Esophagus muscularis mucosa (tissue), 4 donors: ENCODE measurements at regions not wholly inside any gene's neighbourhood (a gene's known extent, or its start where the extent isn't known, plus 50 kb on each side); places are given as distances from the start of the nearest gene placed in this dataset.

Experiments used
- DNase-seq: peaks from one replicate; pipeline ENCODE4 v3.0.0-alpha.2; 2017; ENCODE audit errors: extremely low spot score
- H3K27ac ChIP-seq, 4 donors: fragments of 200-600 bp; sonication (generic); replicated peaks in 1 of 4; 1 replicate in 3 of 4; 2 replicates in 1 of 4; pipeline ENCODE4 v1.5.1; 2016 to 2019; ENCODE audit warnings: mild to moderate bottlenecking in 1 of 4
- H3K27me3 ChIP-seq, 4 donors: fragments of 200-600 bp; sonication (generic); one replicate each; pipeline versions ENCODE4 v1.5.1 to v1.6.0; 2016 to 2019
- H3K36me3 ChIP-seq, 4 donors: fragments of 200-600 bp; sonication (generic); one replicate each; pipeline ENCODE4 v1.5.1; 2016 to 2019
- H3K4me1 ChIP-seq, 4 donors: fragments of 200-600 bp; sonication (generic); one replicate each; pipeline ENCODE4 v1.5.1; 2016 to 2019
- H3K4me3 ChIP-seq, 4 donors: fragments of 200-600 bp; sonication (generic); 1 replicate in 2 of 4; 2 replicates in 2 of 4; pipeline ENCODE4 v1.5.1; 2016 to 2019; ENCODE audit warnings: mild to moderate bottlenecking in 4 of 4, moderate library complexity in 1 of 4
- H3K9me3 ChIP-seq, 4 donors: fragments of 200-600 bp; sonication (generic); 1 replicate in 3 of 4; 2 replicates in 1 of 4; pipeline ENCODE4 v1.5.1; 2016 to 2019
- CTCF ChIP-seq, 3 experiments: fragments of 200-600 bp in 2 of 3; fragments of 450-650 bp in 1 of 3; sonication (generic) in 2 of 3; IDR thresholded peaks; one replicate each; pipeline ENCODE4 v1.5.1; 2017 to 2019; ENCODE audit warnings: antibody characterized with exemption in 3 of 3, mild to moderate bottlenecking in 2 of 3, moderate library complexity in 1 of 3
- EP300 ChIP-seq: sonication (generic); formaldehyde crosslinking; IDR thresholded peaks from one replicate; pipeline ENCODE4 v1.6.1; 2017; ENCODE audit warnings: antibody characterized with exemption
- POLR2A ChIP-seq: fragments of 450-650 bp; IDR thresholded peaks from one replicate; pipeline ENCODE4 v1.6.1; 2017; ENCODE audit warnings: antibody characterized with exemption, moderate library complexity, mild to moderate bottlenecking, low read depth
- POLR2AphosphoS5 ChIP-seq, 2 donors: sonication (generic); formaldehyde crosslinking; IDR thresholded peaks; one replicate each; pipeline ENCODE4 v1.6.1; 2017; ENCODE audit warnings: antibody characterized with exemption in 2 of 2
- WGBS: methylation state at CpG from one replicate; pipeline ENCODE4 v1.1.5; 2018; 5-methylcytosine and 5-hydroxymethylcytosine counted together
- intact Hi-C: fragments of 100-400 bp; cut with DNase I; formaldehyde crosslinking; loops from one replicate; pipeline ENCODE4 v1.15.1; 2023

DNA sequence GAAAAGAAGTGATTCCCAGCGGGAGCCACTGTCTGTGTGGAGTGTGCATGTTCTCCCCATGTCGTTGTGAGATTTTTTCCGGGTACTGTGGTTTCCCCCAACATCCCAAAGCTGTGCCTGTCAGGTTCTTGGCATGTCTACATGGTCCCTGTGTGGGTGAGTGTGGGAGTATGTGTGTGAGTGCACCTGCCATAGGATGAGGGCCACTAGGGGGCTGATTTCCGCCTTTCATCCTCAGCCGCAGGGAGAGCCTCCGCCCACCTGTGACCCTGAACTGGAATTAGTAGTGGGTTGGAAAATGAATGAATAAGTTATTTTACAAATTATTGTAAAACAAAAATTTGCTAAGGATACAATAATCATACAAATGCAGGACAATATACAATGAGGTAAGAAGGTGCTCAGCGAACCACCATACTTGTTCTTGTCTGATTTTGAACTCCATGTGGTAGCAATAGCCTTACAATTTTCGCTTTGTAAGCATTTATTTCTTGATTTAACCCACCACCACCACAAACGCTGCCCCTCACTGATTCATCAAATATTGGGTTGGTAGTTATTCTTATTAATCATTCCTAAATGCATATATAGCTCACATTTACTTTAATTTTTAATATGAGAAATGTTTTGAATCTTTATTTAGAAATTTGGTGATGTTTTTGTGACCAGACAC is 641.2 kb upstream of the VSTM2A start:
- no peak for DNase-seq
- Histone ChIP-seq H3K27me3 (no peaks in the 10 kb centered on the region), H3K27ac (no peak overlapping the region), H3K9me3 (peaks cover 0 to under 1% (median 0%) of the 10 kb centered on the region in 4 donors), H3K4me3 (no peak overlapping the region), H3K4me1 (no peaks in the 10 kb centered on the region), H3K36me3 (no peaks in the 10 kb centered on the region)
- TF ChIP-seq EP300 (no peak), CTCF (IDR thresholded peaks at IDR 0.05) (no peak), POLR2A (no peak), POLR2AphosphoS5 (IDR thresholded peaks at IDR 0.05) (no peak)
- intact Hi-C loops = no loop called here
- 91% methylated on average over 9 of the region's 9 CpGs for WGBS

DNA sequence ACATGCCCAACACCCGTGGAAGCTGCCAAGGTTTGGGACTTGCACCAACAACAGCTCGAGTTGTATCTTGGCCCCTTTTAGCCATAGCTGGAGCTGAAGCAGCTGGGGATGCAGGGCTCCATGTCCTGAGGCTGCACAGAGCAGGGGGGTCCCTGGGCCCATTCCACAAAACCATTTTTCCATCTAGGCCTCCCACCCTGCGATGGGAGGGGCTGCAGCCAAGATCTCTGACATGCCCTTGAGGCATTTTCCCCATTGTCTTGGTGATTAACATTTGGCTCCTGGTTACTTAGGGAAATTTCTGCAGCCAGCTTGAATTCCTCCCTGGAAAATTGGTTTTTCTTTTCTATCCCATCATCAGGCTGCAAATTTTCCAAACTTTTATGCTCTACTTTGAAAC is 637.8 kb upstream of the VSTM2A start:
- no peak for TF ChIP-seq POLR2A
- no peak for TF ChIP-seq EP300
- TF ChIP-seq POLR2AphosphoS5 (IDR thresholded peaks at IDR 0.05) = no peak
- WGBS = 75% methylated on average over 1 of the region's 3 CpGs
- DNase-seq = no peak
- Histone ChIP-seq H3K27me3 (no peaks in the 10 kb centered on the region), H3K9me3 (no peaks in the 10 kb centered on the region), H3K4me1 (no peaks in the 10 kb centered on the region), H3K4me3 (no peak overlapping the region), H3K27ac (no peak overlapping the region), H3K36me3 (no peaks in the 10 kb centered on the region)
- intact Hi-C loops = no loop called here

GRCh38 chr7:53917637-53918036 is 624.5 kb upstream of the VSTM2A start:
- Histone ChIP-seq H3K4me3 (no peak overlapping the region), H3K27ac (no peak overlapping the region), H3K4me1 (no peaks in the 10 kb centered on the region), H3K27me3 (no peaks in the 10 kb centered on the region), H3K36me3 (no peaks in the 10 kb centered on the region), H3K9me3 (no peaks in the 10 kb centered on the region)
- no peak for TF ChIP-seq EP300
- no peak for TF ChIP-seq POLR2A
- TF ChIP-seq POLR2AphosphoS5 (IDR thresholded peaks at IDR 0.05) = no peak
- TF ChIP-seq CTCF (IDR thresholded peaks at IDR 0.05) = no peak
- DNase-seq = no peak
- intact Hi-C loops = no loop called here
- 83% methylated on average over 5 of the region's 5 CpGs for WGBS

- no peaks in the 10 kb centered on the region for H3K36me3 ChIP-seq
- H3K27me3 ChIP-seq = no peaks in the 10 kb centered on the region
- no peak overlapping the region for H3K4me3 ChIP-seq
- intact Hi-C loops = no loop called here
- no peak for DNase-seq
- no peaks in the 10 kb centered on the region for H3K4me1 ChIP-seq
- H3K27ac ChIP-seq = no peak overlapping the region
- no peak for TF ChIP-seq EP300
- no peak for TF ChIP-seq POLR2A
- no peak for TF ChIP-seq POLR2AphosphoS5 (IDR thresholded peaks at IDR 0.05)
- TF ChIP-seq CTCF (IDR thresholded peaks at IDR 0.05) = no peak
- no peaks in the 10 kb centered on the region for H3K9me3 ChIP-seq
- WGBS = 85% methylated on average over 5 of the region's 5 CpGs
These were observed 622.2 kb upstream of the VSTM2A start for GRCh38 chr7:53920011-53920410.

GRCh38 chr7:53940483-53940882 is 601.7 kb upstream of the VSTM2A start:
- no peaks in the 10 kb centered on the region for H3K36me3 ChIP-seq
- H3K27me3 ChIP-seq = no peaks in the 10 kb centered on the region
- H3K27ac ChIP-seq = no peak overlapping the region
- no peaks in the 10 kb centered on the region for H3K9me3 ChIP-seq
- 91% methylated on average over 3 of the region's 3 CpGs for WGBS
- DNase-seq = no peak
- no peaks in the 10 kb centered on the region for H3K4me1 ChIP-seq
- intact Hi-C loops = no loop called here
- H3K4me3 ChIP-seq = no peak overlapping the region
- TF ChIP-seq CTCF (IDR thresholded peaks at IDR 0.05) = no peak
- TF ChIP-seq POLR2A = no peak
- TF ChIP-seq POLR2AphosphoS5 (IDR thresholded peaks at IDR 0.05) = no peak
- TF ChIP-seq EP300 = no peak
